ENCODE measurements at regions not wholly inside any gene's neighbourhood (a gene's known extent, or its start where the extent isn't known, plus 50 kb on each side); places are given as distances from the start of the nearest gene placed in this dataset.

- DNase-seq: no peak
- intact Hi-C loops (cut with DNase I): no loop called here
Observed at GRCh38 chr2:12289120-12289802, 427.5 kb upstream of the TRIB2 start.

GRCh38 chr2:12291303-12291702, 425.4 kb upstream of the TRIB2 start:
- no peak for DNase-seq
- intact Hi-C loops (cut with DNase I): no loop called here

- DNase-seq: no peak
- intact Hi-C loops (cut with DNase I): no loop called here
Observed at GRCh38 chr2:12293874-12294273, 422.9 kb upstream of the TRIB2 start.

- intact Hi-C loops (cut with DNase I): no loop called here
Observed at GRCh38 chr2:12295856-12296519, 420.7 kb upstream of the TRIB2 start.

GRCh38 chr2:12296915-12297314, 419.8 kb upstream of the TRIB2 start:
- no peak for DNase-seq
- intact Hi-C loops (cut with DNase I): no loop called here

More at GRCh38 chr2:12295856-12296519, 420.7 kb upstream of the TRIB2 start:
- peak in 1 of 10 donors; percentile 17 for DNase-seq

- intact Hi-C loops (cut with DNase I): no loop called here
- no peak for DNase-seq
Observed at GRCh38 chr2:12298352-12298751, 418.4 kb upstream of the TRIB2 start.

GRCh38 chr2:12299431-12299830, 417.3 kb upstream of the TRIB2 start:
- DNase-seq: no peak
- intact Hi-C loops (cut with DNase I): no loop called here

GRCh38 chr2:12300019-12300602, 416.6 kb upstream of the TRIB2 start:
- intact Hi-C loops (cut with DNase I): no loop called here
- DNase-seq: peak in 1 of 10 donors; percentile 18

- intact Hi-C loops (cut with DNase I): no loop called here
- no peak for DNase-seq
Observed at GRCh38 chr2:12300927-12301326, 415.8 kb upstream of the TRIB2 start.

GRCh38 chr2:12302140-12302539, 414.6 kb upstream of the TRIB2 start:
- intact Hi-C loops (cut with DNase I): no loop called here
- DNase-seq: no peak

GRCh38 chr2:12302691-12303090, 414.0 kb upstream of the TRIB2 start:
- intact Hi-C loops (cut with DNase I): no loop called here
- DNase-seq: no peak

GRCh38 chr2:12303181-12304030, 413.3 kb upstream of the TRIB2 start:
- intact Hi-C loops (cut with DNase I): no loop called here
- DNase-seq: peak in 1 of 10 donors; percentile 37

- DNase-seq: no peak
- intact Hi-C loops (cut with DNase I): no loop called here
Observed at GRCh38 chr2:12304564-12305171, 412.1 kb upstream of the TRIB2 start.

GRCh38 chr2:12305931-12306330, 410.8 kb upstream of the TRIB2 start:
- no peak for DNase-seq
- intact Hi-C loops (cut with DNase I): no loop called here

- DNase-seq: no peak
- intact Hi-C loops (cut with DNase I): no loop called here
Observed at GRCh38 chr2:12310399-12310798, 406.3 kb upstream of the TRIB2 start.

GRCh38 chr2:12313445-12314126, 403.1 kb upstream of the TRIB2 start:
- intact Hi-C loops (cut with DNase I): no loop called here
- peak in 1 of 10 donors; percentile 28 for DNase-seq

- intact Hi-C loops (cut with DNase I): no loop called here
- peak in 1 of 10 donors; percentile 31 for DNase-seq
Observed at GRCh38 chr2:12314127-12314760, 402.5 kb upstream of the TRIB2 start.

- intact Hi-C loops (cut with DNase I): no loop called here
- DNase-seq: no peak
Observed at GRCh38 chr2:12315224-12315623, 401.5 kb upstream of the TRIB2 start.

- intact Hi-C loops (cut with DNase I): no loop called here
- DNase-seq: no peak
Observed at GRCh38 chr2:12316476-12316875, 400.3 kb upstream of the TRIB2 start.
